ENCODE measurements at regions not wholly inside any gene's neighbourhood (a gene's known extent, or its start where the extent isn't known, plus 50 kb on each side); places are given as distances from the start of the nearest gene placed in this dataset.

GRCh38 chr3:189071446-189071845 is 100.3 kb upstream of the TPRG1 start:
- no peak for TF ChIP-seq CTCF (IDR thresholded peaks at IDR 0.05 in 4 of 5, conservative IDR thresholded peaks at IDR 0.05 in 1 of 5)
- TF ChIP-seq POLR2A (IDR thresholded peaks at IDR 0.05): no peak

Measured in gastrocnemius medialis (tissue), 4 donors.